ENCODE measurements at regions not wholly inside any gene's neighbourhood (a gene's known extent, or its start where the extent isn't known, plus 50 kb on each side); places are given as distances from the start of the nearest gene placed in this dataset.

- no peak for TF ChIP-seq CTCF (conservative IDR thresholded peaks at IDR 0.05; ENCODE audit: low read depth, low read length)
These were observed 267.9 kb downstream of the CBLN1 start for GRCh38 chr16:49013727-49014080.

GRCh38 chr16:49012961-49013726, 268.5 kb downstream of the CBLN1 start:
- no peak for DNase-seq (ENCODE audit: low read depth)
- TF ChIP-seq CTCF (conservative IDR thresholded peaks at IDR 0.05; ENCODE audit: low read depth, low read length): no peak
- no peak overlapping the region for H3K4me3 ChIP-seq (ENCODE audit: low read length)

More at GRCh38 chr16:49013727-49014080, 267.9 kb downstream of the CBLN1 start:
- no peak overlapping the region for H3K4me3 ChIP-seq (ENCODE audit: low read length)
- DNase-seq (ENCODE audit: low read depth): no peak

GRCh38 chr16:49011901-49012300, 269.7 kb downstream of the CBLN1 start:
- DNase-seq (ENCODE audit: low read depth): no peak
- TF ChIP-seq CTCF (conservative IDR thresholded peaks at IDR 0.05; ENCODE audit: low read depth, low read length): no peak
- no peak overlapping the region for H3K4me3 ChIP-seq (ENCODE audit: low read length)

GRCh38 chr16:49010879-49011278, 270.8 kb downstream of the CBLN1 start:
- no peak overlapping the region for H3K4me3 ChIP-seq (ENCODE audit: low read length)
- DNase-seq (ENCODE audit: low read depth): no peak
- TF ChIP-seq CTCF (conservative IDR thresholded peaks at IDR 0.05; ENCODE audit: low read depth, low read length): no peak

GRCh38 chr16:49010396-49010795, 271.2 kb downstream of the CBLN1 start:
- no peak for DNase-seq (ENCODE audit: low read depth)
- TF ChIP-seq CTCF (conservative IDR thresholded peaks at IDR 0.05; ENCODE audit: low read depth, low read length): no peak
- H3K4me3 ChIP-seq (ENCODE audit: low read length): no peak overlapping the region

GRCh38 chr16:49009204-49009603, 272.4 kb downstream of the CBLN1 start:
- no peak for TF ChIP-seq CTCF (conservative IDR thresholded peaks at IDR 0.05; ENCODE audit: low read depth, low read length)
- H3K4me3 ChIP-seq (ENCODE audit: low read length): no peak overlapping the region
- no peak for DNase-seq (ENCODE audit: low read depth)

GRCh38 chr16:49003992-49004391, 277.6 kb downstream of the CBLN1 start:
- DNase-seq (ENCODE audit: low read depth): no peak
- H3K4me3 ChIP-seq (ENCODE audit: low read length): no peak overlapping the region
- no peak for TF ChIP-seq CTCF (conservative IDR thresholded peaks at IDR 0.05; ENCODE audit: low read depth, low read length)

All from retinal pigment epithelial cell (primary cell).